H1 (cell line): ENCODE measurements at regions not wholly inside any gene's neighbourhood (a gene's known extent, or its start where the extent isn't known, plus 50 kb on each side); places are given as distances from the start of the nearest gene placed in this dataset.

Source experiments
- CTCF ChIA-PET: fragments of 300-600 bp; sonication (Branson Sonifier 250); formaldehyde crosslinking; loops from one replicate; lab custom pipeline; 2021; ENCODE audit not compliant: partially characterized antibody; lab: Charles Lee
- POLR2A ChIA-PET: fragments of 300-600 bp; sonication (Branson Sonifier 250); formaldehyde crosslinking; loops from one replicate; lab custom pipeline; 2021; ENCODE audit warnings: inconsistent platforms; ENCODE audit not compliant: partially characterized antibody; lab: Charles Lee
- DNase-seq, 2 experiments: peaks; one replicate each; pipeline versions ENCODE4 v3.0.0 to v3.0.0-alpha.2; 2010 to 2022; ENCODE audit warnings: low spot score in 2 of 2, low read depth in 1 of 2, mixed read lengths in 1 of 2
- FAIRE-seq: peaks from 2 replicates; lab custom pipeline; 2011; peaks lifted over from hg19 to GRCh38; lab: Jason Lieb, UNC
- H2AFZ ChIP-seq: 2 replicates; pipeline ENCODE4 v1.8.1; 2012; ENCODE audit warnings: low read length, inconsistent platforms
- H2AK5ac ChIP-seq: 2 replicates; pipeline ENCODE4 v1.6.1; 2013; ENCODE audit warnings: low read depth, low read length
- H2BK120ac ChIP-seq: replicated peaks from 2 replicates; pipeline ENCODE3; 2013; ENCODE audit warnings: low read depth, low read length, inconsistent platforms
- H2BK12ac ChIP-seq: 2 replicates; pipeline ENCODE4 v1.6.1; 2013; ENCODE audit warnings: low read depth, low read length
- H2BK15ac ChIP-seq: 2 replicates; pipeline ENCODE4 v1.6.1; 2013; ENCODE audit warnings: low read length
- H2BK20ac ChIP-seq: 2 replicates; pipeline ENCODE4 v1.6.1; 2013; ENCODE audit warnings: low read length
- H2BK5ac ChIP-seq: 2 replicates; pipeline ENCODE4 v1.6.1; 2013; ENCODE audit warnings: low read depth, low read length
- H3K14ac ChIP-seq: 2 replicates; pipeline ENCODE4 v1.6.1; 2013; ENCODE audit warnings: inconsistent platforms; ENCODE audit not compliant: insufficient read length
- H3K18ac ChIP-seq: 2 replicates; pipeline ENCODE4 v1.6.1; 2013; ENCODE audit warnings: low read length; ENCODE audit errors: extremely low read depth
- H3K23ac ChIP-seq: 2 replicates; pipeline ENCODE4 v1.6.1; 2013; ENCODE audit warnings: inconsistent platforms; ENCODE audit not compliant: insufficient read length
- H3K23me2 ChIP-seq: 2 replicates; pipeline ENCODE4 v1.6.1; 2013; ENCODE audit warnings: low read depth, low read length
- H3K27ac ChIP-seq: 2 replicates; pipeline ENCODE4 v1.6.1; 2011; ENCODE audit warnings: low read depth, low read length, inconsistent platforms
- H3K27me3 ChIP-seq, 4 experiments: replicated peaks in 1 of 4; 1 replicate in 1 of 4; 2 replicates in 3 of 4; pipeline versions ENCODE4 v1.6.1 to v1.8.1; 2011 to 2013; ENCODE audit warnings: low read length in 3 of 4, mild to moderate bottlenecking in 3 of 4, inconsistent platforms in 2 of 4, mixed read lengths in 2 of 4, moderate library complexity in 1 of 4; ENCODE audit not compliant: control insufficient read depth in 3 of 4, insufficient read depth in 3 of 4; ENCODE audit errors: extremely low read depth in 1 of 4
- H3K36me3 ChIP-seq, 4 experiments: 2 replicates each; pipeline versions ENCODE4 v1.6.1 to v1.8.1; 2011 to 2013; ENCODE audit warnings: mild to moderate bottlenecking in 4 of 4, low read length in 3 of 4, moderate library complexity in 2 of 4, control low read depth in 1 of 4, inconsistent platforms in 1 of 4; ENCODE audit not compliant: insufficient read depth in 4 of 4, control insufficient read depth in 2 of 4
- H3K4ac ChIP-seq: replicated peaks from 2 replicates; pipeline ENCODE3; 2013; ENCODE audit warnings: low read length, low read depth, mixed read lengths, inconsistent platforms; ENCODE audit not compliant: insufficient read length
- H3K4me1 ChIP-seq, 4 experiments: replicated peaks in 1 of 4; 1 replicate in 1 of 4; 2 replicates in 3 of 4; pipeline versions ENCODE4 v1.6.1 to v1.8.1; 2011 to 2013; ENCODE audit warnings: low read length in 3 of 4, inconsistent platforms in 2 of 4, mixed read lengths in 1 of 4; ENCODE audit not compliant: insufficient read depth in 4 of 4, control insufficient read depth in 3 of 4
- H3K4me2 ChIP-seq, 2 experiments: 2 replicates each; pipeline versions ENCODE4 v1.6.1 to v1.8.1; 2011 to 2013; ENCODE audit warnings: low read depth in 2 of 2, low read length in 2 of 2, control low read depth in 1 of 2, inconsistent platforms in 1 of 2, mild to moderate bottlenecking in 1 of 2; ENCODE audit not compliant: insufficient read depth in 1 of 2
- H3K4me3 ChIP-seq, 4 experiments: fragments of 200-600, 300-600 bp in 1 of 4; sonication (generic), shearing (Covaris generic), sonication (Bioruptor Twin) in 1 of 4; 2 replicates each; pipeline versions ENCODE4 v1.5.1 to v1.8.1; 2011 to 2016; ENCODE audit warnings: low read length in 4 of 4, low read depth in 3 of 4, control low read depth in 2 of 4, inconsistent platforms in 2 of 4, mild to moderate bottlenecking in 2 of 4, mixed read lengths in 1 of 4, moderate library complexity in 1 of 4; ENCODE audit not compliant: insufficient read depth in 2 of 4; ENCODE audit errors: extremely low read depth in 1 of 4
- H3K56ac ChIP-seq: replicated peaks from 2 replicates; pipeline ENCODE3; 2013; ENCODE audit warnings: low read depth, mild to moderate bottlenecking, mixed read lengths, low read length, inconsistent platforms; ENCODE audit not compliant: insufficient read length
- H3K79me1 ChIP-seq: 2 replicates; pipeline ENCODE4 v1.6.1; 2013; ENCODE audit warnings: low read depth, low read length, control low read depth
- H3K79me2 ChIP-seq, 2 experiments: 2 replicates each; pipeline versions ENCODE4 v1.6.1 to v1.8.1; 2012 to 2013; ENCODE audit warnings: low read length in 2 of 2, mild to moderate bottlenecking in 2 of 2, inconsistent platforms in 1 of 2; ENCODE audit not compliant: insufficient read depth in 2 of 2, control insufficient read depth in 1 of 2
- H3K9ac ChIP-seq, 4 experiments: replicated peaks in 1 of 4; 1 replicate in 1 of 4; 2 replicates in 3 of 4; pipeline versions ENCODE4 v1.6.1 to v1.8.1; 2011 to 2013; ENCODE audit warnings: low read depth in 3 of 4, low read length in 3 of 4, control low read depth in 2 of 4, mild to moderate bottlenecking in 2 of 4, moderate library complexity in 2 of 4, inconsistent platforms in 1 of 4; ENCODE audit errors: extremely low read depth in 1 of 4
- H3K9me3 ChIP-seq, 2 experiments: 2 replicates each; pipeline versions ENCODE4 v1.6.1 to v1.8.1; 2012 to 2013; ENCODE audit warnings: mild to moderate bottlenecking in 2 of 2, moderate library complexity in 2 of 2, control low read depth in 1 of 2, inconsistent platforms in 1 of 2, low read depth in 1 of 2, low read length in 1 of 2, mixed read lengths in 1 of 2; ENCODE audit not compliant: insufficient read depth in 2 of 2
- H4K20me1 ChIP-seq, 2 experiments: replicated peaks in 1 of 2; 2 replicates each; pipeline versions ENCODE3 to v1.8.1; 2011 to 2013; ENCODE audit warnings: inconsistent platforms in 2 of 2, low read length in 2 of 2, mild to moderate bottlenecking in 1 of 2; ENCODE audit not compliant: insufficient read depth in 2 of 2, control insufficient read depth in 1 of 2
- H4K5ac ChIP-seq: 2 replicates; pipeline ENCODE4 v1.6.1; 2013; ENCODE audit warnings: low read length, low read depth, mixed read lengths, inconsistent platforms; ENCODE audit not compliant: insufficient read length
- H4K8ac ChIP-seq: 2 replicates; pipeline ENCODE4 v1.8.0; 2013; ENCODE audit warnings: mild to moderate bottlenecking, moderate library complexity, low read length, inconsistent platforms; ENCODE audit not compliant: insufficient read depth; ENCODE audit errors: extremely low read depth
- H4K91ac ChIP-seq: replicated peaks from 2 replicates; pipeline ENCODE3; 2013; ENCODE audit warnings: low read length, mixed read lengths, inconsistent platforms; ENCODE audit not compliant: insufficient read length
- CTBP2 ChIP-seq: IDR thresholded peaks from 2 replicates; pipeline ENCODE4 v1.7.0; 2011; ENCODE audit warnings: borderline replicate concordance, mild to moderate bottlenecking, moderate library complexity, mixed read lengths, low read length; ENCODE audit not compliant: insufficient read depth, insufficient read length
- POU5F1 ChIP-seq: IDR thresholded peaks from 2 replicates; pipeline ENCODE4 v1.6.1; 2011; ENCODE audit warnings: low read depth, mild to moderate bottlenecking, low read length, moderate library complexity
- WGBS, 2 experiments: shearing (Covaris generic) in 1 of 2; methylation state at CpG; one replicate each; pipeline versions ENCODE4 v1.1.6 to v1.1.7; 2013 to 2015; ENCODE audit warnings: low lambda C conversion rate in 2 of 2, mixed read lengths in 2 of 2, inconsistent platforms in 1 of 2, low coverage in 1 of 2, missing lambda C conversion rate in 1 of 2; ENCODE audit not compliant: insufficient replicate concordance in 2 of 2, insufficient coverage in 1 of 2, insufficient read length in 1 of 2; ENCODE audit errors: extremely low coverage in 1 of 2, missing lambda C conversion rate in 1 of 2; 5-methylcytosine and 5-hydroxymethylcytosine counted together

DNA sequence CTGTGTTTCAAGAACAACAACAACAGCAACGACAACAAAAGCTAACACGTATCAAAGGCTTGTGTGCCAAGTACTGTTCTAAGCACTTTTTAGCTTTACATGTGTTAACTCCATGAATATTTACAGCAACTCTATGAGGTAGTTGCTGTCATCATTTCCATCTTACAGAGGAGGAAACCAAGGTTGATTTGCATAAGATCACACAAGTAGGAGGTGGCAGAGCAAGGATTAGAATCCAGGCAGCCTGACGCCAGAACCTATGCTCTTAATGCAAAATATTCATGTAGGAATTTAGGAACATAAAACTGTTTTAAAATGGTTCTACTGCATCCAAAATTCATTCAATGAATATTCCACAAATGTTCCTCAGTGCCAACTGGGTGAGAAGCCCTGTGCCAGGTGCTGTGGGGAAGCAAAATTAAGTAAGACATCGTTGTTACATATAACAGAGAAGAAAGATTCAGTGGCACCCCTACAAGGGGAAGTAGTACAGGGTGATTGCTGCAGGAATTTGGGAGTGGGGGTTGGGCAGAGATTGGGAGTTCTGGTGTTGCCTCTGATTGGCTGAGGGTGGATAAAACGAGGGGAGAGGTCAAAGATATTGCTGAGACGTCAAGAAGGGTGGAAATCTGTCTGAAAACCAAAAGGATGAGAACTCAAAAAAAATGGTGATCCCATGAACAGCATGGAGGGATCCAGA, 86.1 kb upstream of the ARHGAP20 start:
- no peak for FAIRE-seq
- DNase-seq = no peak
- Histone ChIP-seq H3K14ac (no peak overlapping the region), H3K18ac (no peak overlapping the region), H3K9me3 (no peaks in the 10 kb centered on the region), H3K4me2 (no peak overlapping the region), H2BK120ac (no peak overlapping the region), H3K23ac (no peak overlapping the region), H2BK15ac (no peak overlapping the region), H3K9ac (no peak overlapping the region), H2BK12ac (no peak overlapping the region), H2BK5ac (no peak overlapping the region), H3K4me1 (peaks cover 0 to 3% (median 1%) of the 10 kb centered on the region in 4 experiments; a peak in 1 of 7 replicates), H3K27me3 (no peaks in the 10 kb centered on the region), H4K8ac (no peak overlapping the region), H3K56ac (no peak overlapping the region), H4K91ac (no peak overlapping the region), H3K23me2 (no peaks in the 10 kb centered on the region), H3K36me3 (no peaks in the 10 kb centered on the region), H2AK5ac (no peak overlapping the region), H2BK20ac (no peak overlapping the region), H4K20me1 (no peaks in the 10 kb centered on the region), H3K79me2 (no peaks in the 10 kb centered on the region), H3K4ac (no peak overlapping the region), H3K4me3 (no peak overlapping the region), H3K27ac (no peak overlapping the region), H2AFZ (0 out of 2 replicates have a peak overlapping the region, but pooled peaks have one; percentile 40), H3K79me1 (no peaks in the 10 kb centered on the region), H4K5ac (no peak overlapping the region)
- TF ChIP-seq POU5F1 (no peak), CTBP2 (no peak)
- CTCF ChIA-PET = no interaction called here
- 79% methylated on average over 6 of the region's 6 CpGs; no CpG with 5 or more reads in 1 of the 2 experiments for WGBS, 2 experiments
- POLR2A ChIA-PET = no interaction called here
